ENCODE measurements at regions not wholly inside any gene's neighbourhood (a gene's known extent, or its start where the extent isn't known, plus 50 kb on each side); places are given as distances from the start of the nearest gene placed in this dataset.
"Not testable (repeated sequence)": the region's sequence is repeated elsewhere in the genome, so short reads cannot be mapped to it uniquely, and the experiment has no call there.

GRCh38 chrX:88830111-88830510 lies 83.1 kb downstream of the CPXCR1 start:
- Histone ChIP-seq H3F3A (replicated peaks; ENCODE audit: insufficient read depth) (no peaks in the 10 kb centered on the region), H3K9ac (no peak overlapping the region), H4K20me1 (ENCODE audit: insufficient read depth) (no peaks in the 10 kb centered on the region), H3K27me3 (ENCODE audit: insufficient read depth) (no peaks in the 10 kb centered on the region), H3K4me1 (ENCODE audit: control insufficient read depth in 1 of 2, insufficient read depth in 2 of 2, low read depth in 1 of 2, low read length in 1 of 2) (no peaks in the 10 kb centered on the region), H3K4me3 (ENCODE audit: low read depth in 2 of 2, low read length in 1 of 2) (no peak overlapping the region), H3K9me2 (no peaks in the 10 kb centered on the region), H3K27ac (ENCODE audit: low read depth in 2 of 2, low read length in 1 of 2) (no peak overlapping the region), H2AFZ (ENCODE audit: low read depth) (no peak overlapping the region), H3K4me2 (no peak overlapping the region), H3K79me2 (ENCODE audit: insufficient read depth) (no peaks in the 10 kb centered on the region), H3K36me3 (replicated peaks in 1 of 2; ENCODE audit: control insufficient read depth in 1 of 2, insufficient read depth in 2 of 2, low read length in 1 of 2) (no peaks in the 10 kb centered on the region), H3K9me3 (no peaks in the 10 kb centered on the region)
- WGBS (ENCODE audit: low lambda C conversion rate), result 15% methylated on average over 6 of the region's 6 CpGs
- ChIA-PET CTCF (no interaction called here), POLR2A (no interaction called here)
- TF ChIP-seq CTCF (IDR thresholded peaks at IDR 0.05) (no peak), EP300 (IDR thresholded peaks at IDR 0.05; ENCODE audit: borderline replicate concordance in 1 of 2, low read depth in 1 of 2, low read length in 1 of 2) (no peak), GATA2 (CRISPR knock-in tag; IDR thresholded peaks at IDR 0.05) (no peak), SIN3A (IDR thresholded peaks at IDR 0.05; ENCODE audit: borderline replicate concordance, low read depth, low read length) (no peak), JUND (IDR thresholded peaks at IDR 0.05) (no peak), TEAD4 (IDR thresholded peaks at IDR 0.05; ENCODE audit: borderline replicate concordance, insufficient read depth) (no peak), RCOR1 (IDR thresholded peaks at IDR 0.05; ENCODE audit: low read length) (no peak), GABPA (IDR thresholded peaks at IDR 0.05; ENCODE audit: low read depth) (no peak), USF1 (IDR thresholded peaks at IDR 0.05; ENCODE audit: borderline replicate concordance, low read depth) (no peak)
- TF ChIP-seq, protein P1, sequence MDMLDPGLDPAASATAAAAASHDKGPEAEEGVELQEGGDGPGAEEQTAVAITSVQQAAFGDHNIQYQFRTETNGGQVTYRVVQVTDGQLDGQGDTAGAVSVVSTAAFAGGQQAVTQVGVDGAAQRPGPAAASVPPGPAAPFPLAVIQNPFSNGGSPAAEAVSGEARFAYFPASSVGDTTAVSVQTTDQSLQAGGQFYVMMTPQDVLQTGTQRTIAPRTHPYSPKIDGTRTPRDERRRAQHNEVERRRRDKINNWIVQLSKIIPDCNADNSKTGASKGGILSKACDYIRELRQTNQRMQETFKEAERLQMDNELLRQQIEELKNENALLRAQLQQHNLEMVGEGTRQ (IDR thresholded peaks at IDR 0.05; ENCODE audit: borderline replicate concordance, low read depth, low read length), result no peak
- no peak for DNase-seq

- WGBS (ENCODE audit: low lambda C conversion rate), result 2% methylated on average over 6 of the region's 6 CpGs
- H3K9me2 ChIP-seq; H3K27ac ChIP-seq (ENCODE audit: low read depth in 2 of 2, low read length in 1 of 2); H2AFZ ChIP-seq (ENCODE audit: low read depth); H3K36me3 ChIP-seq (replicated peaks in 1 of 2; ENCODE audit: control insufficient read depth in 1 of 2, insufficient read depth in 2 of 2, low read length in 1 of 2); H3K27me3 ChIP-seq (ENCODE audit: insufficient read depth); H3K4me2 ChIP-seq; H4K20me1 ChIP-seq (ENCODE audit: insufficient read depth); H3K9me3 ChIP-seq; DNase-seq; H3K9ac ChIP-seq; H3F3A ChIP-seq (replicated peaks; ENCODE audit: insufficient read depth); CTCF ChIA-PET; POLR2A ChIA-PET; H3K79me2 ChIP-seq (ENCODE audit: insufficient read depth); H3K4me3 ChIP-seq (ENCODE audit: low read depth in 2 of 2, low read length in 1 of 2); H3K4me1 ChIP-seq (ENCODE audit: control insufficient read depth in 1 of 2, insufficient read depth in 2 of 2, low read depth in 1 of 2, low read length in 1 of 2): not testable (repeated sequence)
Observed at GRCh38 chrX:88837721-88838120, 90.7 kb downstream of the CPXCR1 start.

Measured in SK-N-SH (cell line).